ENCODE measurements at regions not wholly inside any gene's neighbourhood (a gene's known extent, or its start where the extent isn't known, plus 50 kb on each side); places are given as distances from the start of the nearest gene placed in this dataset.

- Histone ChIP-seq H2AFZ (ENCODE audit: low read depth) (no peak overlapping the region), H3K9ac (no peak overlapping the region), H3K4me2 (no peak overlapping the region), H3K4me3 (ENCODE audit: low read depth in 2 of 2, low read length in 1 of 2) (no peak overlapping the region), H3K79me2 (ENCODE audit: insufficient read depth) (no peaks in the 10 kb centered on the region), H3K4me1 (ENCODE audit: control insufficient read depth in 1 of 2, insufficient read depth in 2 of 2, low read depth in 1 of 2, low read length in 1 of 2) (no peaks in the 10 kb centered on the region; a peak in 1 of 4 replicates), H4K20me1 (ENCODE audit: insufficient read depth) (no peaks in the 10 kb centered on the region), H3F3A (replicated peaks; ENCODE audit: insufficient read depth) (no peaks in the 10 kb centered on the region), H3K27me3 (ENCODE audit: insufficient read depth) (no peaks in the 10 kb centered on the region), H3K36me3 (replicated peaks in 1 of 2; ENCODE audit: control insufficient read depth in 1 of 2, insufficient read depth in 2 of 2, low read length in 1 of 2) (no peaks in the 10 kb centered on the region), H3K9me3 (0 out of 2 replicates have a peak, but pooled peaks cover 4% of the 10 kb centered on the region), H3K9me2 (no peaks in the 10 kb centered on the region), H3K27ac (ENCODE audit: low read depth in 2 of 2, low read length in 1 of 2) (no peak overlapping the region)
- CTCF ChIA-PET: interaction anchor here (1.5 kb wide), 1 partner anchor 16 kb away, joined by 3 read pairs; no protein-coding TSS in a partner anchor
- POLR2A ChIA-PET: no interaction called here
- WGBS (ENCODE audit: low lambda C conversion rate): 33% methylated on average over 1 of the region's 1 CpG
- TF ChIP-seq CTCF (IDR thresholded peaks at IDR 0.05): no peak
- TF ChIP-seq MAX (IDR thresholded peaks at IDR 0.05; ENCODE audit: low read depth): no peak
- no peak for TF ChIP-seq CHD2 (IDR thresholded peaks at IDR 0.05; ENCODE audit: low read length, partially characterized antibody)
- DNase-seq: no peak
Observed at GRCh38 chr10:128704716-128705115, 578.5 kb upstream of the MKI67 start.

GRCh38 chr10:128708182-128708581, 582.0 kb upstream of the MKI67 start:
- no peak overlapping the region for H3K27ac ChIP-seq (ENCODE audit: low read depth in 2 of 2, low read length in 1 of 2)
- H3K4me2 ChIP-seq: no peak overlapping the region
- POLR2A ChIA-PET: no interaction called here
- H3K9ac ChIP-seq: no peak overlapping the region
- no peak overlapping the region for H2AFZ ChIP-seq (ENCODE audit: low read depth)
- DNase-seq: no peak
- no peaks in the 10 kb centered on the region for H3K9me3 ChIP-seq
- TF ChIP-seq FOXJ3 (CRISPR knock-in tag; IDR thresholded peaks at IDR 0.05) (no peak), TCF12 (IDR thresholded peaks at IDR 0.05) (no peak), MXI1 (IDR thresholded peaks at IDR 0.05; ENCODE audit: low read depth, low read length) (no peak), ZBTB33 (IDR thresholded peaks at IDR 0.05; ENCODE audit: borderline replicate concordance, low read depth) (no peak), IRF3 (IDR thresholded peaks at IDR 0.05; ENCODE audit: low read depth, low read length) (no peak), CTCF (IDR thresholded peaks at IDR 0.05) (no peak), NRF1 (IDR thresholded peaks at IDR 0.05; ENCODE audit: low read depth, low read length) (no peak)
- no peaks in the 10 kb centered on the region for H3K27me3 ChIP-seq (ENCODE audit: insufficient read depth)
- H3K4me1 ChIP-seq (ENCODE audit: control insufficient read depth in 1 of 2, insufficient read depth in 2 of 2, low read depth in 1 of 2, low read length in 1 of 2): no peaks in the 10 kb centered on the region
- whole genome bisulfite sequencing (ENCODE audit: low lambda C conversion rate): 45% methylated on average over 9 of the region's 9 CpGs
- H3K9me2 ChIP-seq: no peaks in the 10 kb centered on the region
- H3K36me3 ChIP-seq (replicated peaks in 1 of 2; ENCODE audit: control insufficient read depth in 1 of 2, insufficient read depth in 2 of 2, low read length in 1 of 2): no peaks in the 10 kb centered on the region
- no peaks in the 10 kb centered on the region for H3K79me2 ChIP-seq (ENCODE audit: insufficient read depth)
- no peaks in the 10 kb centered on the region for H4K20me1 ChIP-seq (ENCODE audit: insufficient read depth)
- no peaks in the 10 kb centered on the region for H3F3A ChIP-seq (replicated peaks; ENCODE audit: insufficient read depth)
- CTCF ChIA-PET: interaction anchor here (1.5 to 2.1 kb wide), 2 partner anchors 13 to 440 kb away, joined by 3 to 5 read pairs; no protein-coding TSS in a partner anchor
- no peak overlapping the region for H3K4me3 ChIP-seq (ENCODE audit: low read depth in 2 of 2, low read length in 1 of 2)
